ENCODE measurements at regions not wholly inside any gene's neighbourhood (a gene's known extent, or its start where the extent isn't known, plus 50 kb on each side); places are given as distances from the start of the nearest gene placed in this dataset.

- no peak for TF ChIP-seq EZH2 (IDR thresholded peaks at IDR 0.05; ENCODE audit: insufficient read depth, low read length)
- TF ChIP-seq CTCF (IDR thresholded peaks at IDR 0.05; ENCODE audit: insufficient read depth, low read depth, low read length), result no peak
These were observed 73.9 kb upstream of the PGBD5 start for GRCh38 chr1:230500063-230500462.
